ENCODE measurements at regions not wholly inside any gene's neighbourhood (a gene's known extent, or its start where the extent isn't known, plus 50 kb on each side); places are given as distances from the start of the nearest gene placed in this dataset.

DNA sequence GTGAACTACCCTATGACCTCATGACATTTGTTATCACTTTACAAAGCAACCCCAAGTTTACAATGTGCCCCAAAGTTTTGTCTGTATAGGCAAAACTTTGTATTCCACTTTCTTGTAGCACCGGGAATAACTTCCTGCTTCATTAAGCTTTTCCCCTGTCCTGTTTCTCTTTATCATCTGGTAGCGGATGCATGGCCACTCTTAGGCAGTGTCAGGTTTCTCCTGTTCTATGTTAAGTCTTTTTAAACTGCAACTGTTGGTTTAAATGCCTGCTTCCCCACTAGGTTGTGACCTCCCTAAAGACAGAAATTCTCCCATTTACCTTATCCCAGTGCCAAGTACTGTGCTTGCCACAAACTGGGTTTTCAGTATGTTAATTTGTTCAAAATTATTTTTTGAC lies 433.6 kb upstream of the DPH6 start:
- no peaks in the 10 kb centered on the region for H3K79me1 ChIP-seq (ENCODE audit: low read depth in 1 of 2, low read length in 2 of 2)
- dilution Hi-C loops (cut with HindIII; ENCODE audit: low sequenced_read_pairs, unreplicated experiment) (no loop called here), in situ Hi-C loops (cut with MboI; ENCODE audit: low sequenced_read_pairs) (no loop called here), intact Hi-C loops (cut with micrococcal nuclease) (no loop called here)
- H2AK9ac ChIP-seq (replicated peaks; ENCODE audit: low read depth, low read length, poor library complexity) = no peak overlapping the region
- no peak overlapping the region for H2BK120ac ChIP-seq (ENCODE audit: low read depth, low read length)
- no peak overlapping the region for H3K4me3 ChIP-seq (ENCODE audit: insufficient read depth, low read depth, low read length)
- no peak overlapping the region for H3K4me2 ChIP-seq (ENCODE audit: low read depth, low read length)
- H4K5ac ChIP-seq (ENCODE audit: low read depth, low read length) = no peak overlapping the region
- H3K4ac ChIP-seq (ENCODE audit: low read depth, low read length) = no peak overlapping the region
- H2BK15ac ChIP-seq (ENCODE audit: low read depth, low read length) = no peak overlapping the region
- POLR2A ChIA-PET (ENCODE audit: unreplicated experiment) = no interaction called here
- no peak overlapping the region for H2BK5ac ChIP-seq (ENCODE audit: low read depth, low read length, poor library complexity, severe bottlenecking)
- WGBS, 2 experiments (ENCODE audit: extremely low coverage in 2 of 2, insufficient read length in 1 of 2) = no CpG with 5 or more reads among the region's 2 CpGs
- no peak overlapping the region for H3K23ac ChIP-seq (ENCODE audit: low read depth, low read length)
- no peak overlapping the region for H3K9ac ChIP-seq (ENCODE audit: low read depth, low read length)
- H3K27ac ChIP-seq (ENCODE audit: insufficient read depth, low read length) = no peak overlapping the region
- H4K8ac ChIP-seq (ENCODE audit: low read depth in 2 of 2, low read length in 2 of 2) = no peak overlapping the region; a peak in 1 of 4 replicates
- H3K9me3 ChIP-seq (ENCODE audit: control insufficient read depth, insufficient read depth, low read length) = no peaks in the 10 kb centered on the region
- no peak overlapping the region for H3K56ac ChIP-seq (ENCODE audit: extremely low read depth, insufficient read depth, low read length)
- no peak overlapping the region for H3K14ac ChIP-seq (replicated peaks; ENCODE audit: low read depth, low read length)
- BruUV-seq (replicated peaks) = no TSS peak
- H3K18ac ChIP-seq (ENCODE audit: low read depth, low read length) = no peak overlapping the region; the same call in 1 of the 2 replicates
- H4K20me1 ChIP-seq (ENCODE audit: insufficient read depth, low read length) = no peaks in the 10 kb centered on the region
- no peaks in the 10 kb centered on the region for H3K9me1 ChIP-seq (ENCODE audit: insufficient read depth, low read length)
- CTCF ChIA-PET = no interaction called here
- no peak overlapping the region for H2AFZ ChIP-seq (replicated peaks; ENCODE audit: low read length, poor library complexity)
- H2AK5ac ChIP-seq (ENCODE audit: low read depth, low read length) = no peak overlapping the region
- peak; percentile 7 for DNase-seq
- TF ChIP-seq MAFK (IDR thresholded peaks at IDR 0.05; ENCODE audit: low read depth, low read length) (no peak), USF2 (IDR thresholded peaks at IDR 0.05; ENCODE audit: low read depth, low read length) (no peak), RFX5 (IDR thresholded peaks at IDR 0.05; ENCODE audit: low read depth, low read length) (no peak), MXI1 (IDR thresholded peaks at IDR 0.05; ENCODE audit: borderline replicate concordance, low read depth, low read length) (no peak), SMC3 (IDR thresholded peaks at IDR 0.05; ENCODE audit: low read depth, low read length) (no peak), RAD21 (IDR thresholded peaks at IDR 0.05; ENCODE audit: low read length) (no peak), CHD1 (IDR thresholded peaks at IDR 0.05; ENCODE audit: low read depth, low read length) (no peak), CEBPB (IDR thresholded peaks at IDR 0.05; ENCODE audit: low read depth, low read length) (no peak), CTCF (conservative IDR thresholded peaks at IDR 0.05; ENCODE audit: low read depth, low read length) (no peak), RCOR1 (IDR thresholded peaks at IDR 0.05; ENCODE audit: insufficient replicate concordance, low read length) (no peak), MAZ (IDR thresholded peaks at IDR 0.05; ENCODE audit: borderline replicate concordance, low read depth, low read length) (no peak), POLR2A (IDR thresholded peaks at IDR 0.05; ENCODE audit: low read depth, low read length) (no peak), BHLHE40 (IDR thresholded peaks at IDR 0.05; ENCODE audit: low read depth, low read length) (no peak), FOS (IDR thresholded peaks at IDR 0.05; ENCODE audit: low read depth, low read length) (no peak)
- TF ChIP-seq, protein P1, sequence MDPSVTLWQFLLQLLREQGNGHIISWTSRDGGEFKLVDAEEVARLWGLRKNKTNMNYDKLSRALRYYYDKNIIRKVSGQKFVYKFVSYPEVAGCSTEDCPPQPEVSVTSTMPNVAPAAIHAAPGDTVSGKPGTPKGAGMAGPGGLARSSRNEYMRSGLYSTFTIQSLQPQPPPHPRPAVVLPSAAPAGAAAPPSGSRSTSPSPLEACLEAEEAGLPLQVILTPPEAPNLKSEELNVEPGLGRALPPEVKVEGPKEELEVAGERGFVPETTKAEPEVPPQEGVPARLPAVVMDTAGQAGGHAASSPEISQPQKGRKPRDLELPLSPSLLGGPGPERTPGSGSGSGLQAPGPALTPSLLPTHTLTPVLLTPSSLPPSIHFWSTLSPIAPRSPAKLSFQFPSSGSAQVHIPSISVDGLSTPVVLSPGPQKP (IDR thresholded peaks at IDR 0.05; ENCODE audit: borderline replicate concordance, low read depth, low read length) = no peak
- H3K4me1 ChIP-seq (ENCODE audit: control insufficient read depth, insufficient read depth, low read length) = no peaks in the 10 kb centered on the region; the same call in 1 of the 2 replicates
- H3K27me3 ChIP-seq (ENCODE audit: control insufficient read depth, insufficient read depth, low read length) = no peaks in the 10 kb centered on the region
- H4K91ac ChIP-seq (ENCODE audit: insufficient read depth, low read depth, low read length) = no peak overlapping the region
- no peak for ATAC-seq (ENCODE audit: low read depth)
- H2BK20ac ChIP-seq (ENCODE audit: low read depth, low read length) = no peak overlapping the region
- no peaks in the 10 kb centered on the region for H3K36me3 ChIP-seq (ENCODE audit: control insufficient read depth, insufficient read depth, low read length)

Data from IMR-90 (cell line).